H7 (cell line): ENCODE measurements at regions not wholly inside any gene's neighbourhood (a gene's known extent, or its start where the extent isn't known, plus 50 kb on each side); places are given as distances from the start of the nearest gene placed in this dataset.
"Not testable (repeated sequence)": the region's sequence is repeated elsewhere in the genome, so short reads cannot be mapped to it uniquely, and the experiment has no call there.

Experiments
- DNase-seq: peaks from one replicate; pipeline ENCODE4 v3.0.0; 2012
- H3K27me3 ChIP-seq: 2 replicates; pipeline ENCODE4 v1.6.0; 2011; ENCODE audit warnings: mild to moderate bottlenecking, low read length; ENCODE audit not compliant: control insufficient read depth, insufficient read depth
- H3K36me3 ChIP-seq: replicated peaks from 2 replicates; pipeline ENCODE4 v1.5.1; 2011; ENCODE audit warnings: low read length; ENCODE audit not compliant: control insufficient read depth, insufficient read depth
- H3K4me3 ChIP-seq: 2 replicates; pipeline ENCODE4 v1.5.1; 2011; ENCODE audit warnings: low read depth, mild to moderate bottlenecking, control low read depth, low read length, moderate library complexity; ENCODE audit not compliant: insufficient read depth

- Histone ChIP-seq H3K27me3 (peaks cover 46% of the 10 kb centered on the region), H3K36me3 (no peaks in the 10 kb centered on the region), H3K4me3 (no peak overlapping the region)
- no peak for DNase-seq
Measured at GRCh38 chr9:42378418-42378815, 195.0 kb downstream of the SPATA31A6 start.

- not testable (repeated sequence) for H3K36me3 ChIP-seq, H3K4me3 ChIP-seq, DNase-seq
- H3K27me3 ChIP-seq, result peaks cover 48% of the 10 kb centered on the region
Measured at GRCh38 chr9:42379602-42380001, 196.1 kb downstream of the SPATA31A6 start.

GRCh38 chr9:42384585-42384984 lies 201.1 kb downstream of the SPATA31A6 start:
- peak; percentile 23 for DNase-seq
- peaks cover 56% of the 10 kb centered on the region; the same call in 1 of the 2 replicates for H3K27me3 ChIP-seq
- not testable (repeated sequence) for H3K4me3 ChIP-seq, H3K36me3 ChIP-seq

- H3K36me3 ChIP-seq, H3K4me3 ChIP-seq, DNase-seq: not testable (repeated sequence)
- peaks cover 56% of the 10 kb centered on the region; the same call in 1 of the 2 replicates for H3K27me3 ChIP-seq
Measured at GRCh38 chr9:42385574-42386120, 202.2 kb downstream of the SPATA31A6 start.

GRCh38 chr9:42386477-42386876 lies 203.0 kb downstream of the SPATA31A6 start:
- H3K4me3 ChIP-seq, result no peak overlapping the region
- H3K36me3 ChIP-seq, result no peaks in the 10 kb centered on the region
- peaks cover 50% of the 10 kb centered on the region; the same call in 1 of the 2 replicates for H3K27me3 ChIP-seq
- no peak for DNase-seq

- peaks cover 40% of the 10 kb centered on the region; the same call in 1 of the 2 replicates for H3K27me3 ChIP-seq
- no peaks in the 10 kb centered on the region for H3K36me3 ChIP-seq
- DNase-seq, result peak; percentile 83
- no peak overlapping the region for H3K4me3 ChIP-seq
Measured at GRCh38 chr9:42388146-42388690, 204.8 kb downstream of the SPATA31A6 start.

GRCh38 chr9:42388846-42389245 lies 205.4 kb downstream of the SPATA31A6 start:
- peaks cover 39% of the 10 kb centered on the region; the same call in 1 of the 2 replicates for H3K27me3 ChIP-seq
- DNase-seq, result peak; percentile 57
- no peaks in the 10 kb centered on the region for H3K36me3 ChIP-seq
- no peak overlapping the region for H3K4me3 ChIP-seq

- H3K27me3 ChIP-seq, result peaks cover 18% of the 10 kb centered on the region; the same call in 1 of the 2 replicates
- DNase-seq, H3K4me3 ChIP-seq, H3K36me3 ChIP-seq: not testable (repeated sequence)
Measured at GRCh38 chr9:42392773-42393455, 209.5 kb downstream of the SPATA31A6 start.

- DNase-seq, result no peak
- H3K36me3 ChIP-seq, result no peaks in the 10 kb centered on the region
- H3K4me3 ChIP-seq, result no peak overlapping the region
- peaks cover 6% of the 10 kb centered on the region; the same call in 1 of the 2 replicates for H3K27me3 ChIP-seq
Measured at GRCh38 chr9:42396318-42396717, 212.9 kb downstream of the SPATA31A6 start.

GRCh38 chr9:42397336-42397735 lies 213.9 kb downstream of the SPATA31A6 start:
- H3K36me3 ChIP-seq, H3K4me3 ChIP-seq, H3K27me3 ChIP-seq, DNase-seq: not testable (repeated sequence)

- H3K36me3 ChIP-seq, DNase-seq, H3K27me3 ChIP-seq, H3K4me3 ChIP-seq: not testable (repeated sequence)
Measured at GRCh38 chr9:42402919-42403318, 219.5 kb downstream of the SPATA31A6 start.

- H3K27me3 ChIP-seq, DNase-seq, H3K4me3 ChIP-seq, H3K36me3 ChIP-seq: not testable (repeated sequence)
Measured at GRCh38 chr9:42409581-42409980, 226.1 kb downstream of the SPATA31A6 start.

- not testable (repeated sequence) for H3K4me3 ChIP-seq, DNase-seq, H3K36me3 ChIP-seq, H3K27me3 ChIP-seq
Measured at GRCh38 chr9:42412354-42412753, 228.9 kb downstream of the SPATA31A6 start.

- not testable (repeated sequence) for H3K4me3 ChIP-seq, H3K36me3 ChIP-seq, H3K27me3 ChIP-seq, DNase-seq
Measured at GRCh38 chr9:42414865-42415264, 231.4 kb downstream of the SPATA31A6 start.

- H3K27me3 ChIP-seq, H3K36me3 ChIP-seq, DNase-seq, H3K4me3 ChIP-seq: not testable (repeated sequence)
Measured at GRCh38 chr9:42419652-42420051, 236.2 kb downstream of the SPATA31A6 start.
